Renal cortical epithelial cell (primary cell): ENCODE measurements at regions not wholly inside any gene's neighbourhood (a gene's known extent, or its start where the extent isn't known, plus 50 kb on each side); places are given as distances from the start of the nearest gene placed in this dataset.

Experiments used
- DNase-seq: peaks from one replicate; pipeline ENCODE4 v3.0.0-alpha.2; 2011; ENCODE audit warnings: low read depth

GRCh38 chr2:12168791-12169388 is 422.5 kb downstream of the LPIN1 start:
- DNase-seq, result peak; percentile 94

GRCh38 chr2:12169721-12170120 is 423.3 kb downstream of the LPIN1 start:
- DNase-seq, result peak; percentile 87

GRCh38 chr2:12170121-12170520 is 423.7 kb downstream of the LPIN1 start:
- DNase-seq, result no peak

- DNase-seq, result no peak
These were observed 427.0 kb downstream of the LPIN1 start for GRCh38 chr2:12173271-12173942.

- no peak for DNase-seq
These were observed 427.5 kb downstream of the LPIN1 start for GRCh38 chr2:12173943-12174340.

- DNase-seq, result no peak
These were observed 428.9 kb downstream of the LPIN1 start for GRCh38 chr2:12175323-12175722.

GRCh38 chr2:12176623-12177454 is 430.4 kb downstream of the LPIN1 start:
- DNase-seq, result peak; percentile 71

GRCh38 chr2:12177455-12178288 is 431.2 kb downstream of the LPIN1 start:
- DNase-seq, result no peak

- DNase-seq, result no peak
These were observed 432.1 kb downstream of the LPIN1 start for GRCh38 chr2:12178289-12179080.

- DNase-seq, result no peak
These were observed 433.6 kb downstream of the LPIN1 start for GRCh38 chr2:12180031-12180430.

GRCh38 chr2:12183032-12183645 is 436.7 kb downstream of the LPIN1 start:
- DNase-seq, result no peak

GRCh38 chr2:12192762-12193161 is 446.3 kb downstream of the LPIN1 start:
- DNase-seq, result no peak

GRCh38 chr2:12194968-12195367 is 448.5 kb downstream of the LPIN1 start:
- no peak for DNase-seq

GRCh38 chr2:12196495-12196894 is 450.1 kb downstream of the LPIN1 start:
- DNase-seq, result no peak

GRCh38 chr2:12197133-12197532 is 450.7 kb downstream of the LPIN1 start:
- DNase-seq, result no peak

GRCh38 chr2:12199491-12200211 is 453.2 kb downstream of the LPIN1 start:
- no peak for DNase-seq

- DNase-seq, result no peak
These were observed 454.9 kb downstream of the LPIN1 start for GRCh38 chr2:12201369-12201768.

- DNase-seq, result peak; percentile 40
These were observed 456.1 kb downstream of the LPIN1 start for GRCh38 chr2:12202313-12203075.

- DNase-seq, result no peak
These were observed 457.1 kb downstream of the LPIN1 start for GRCh38 chr2:12203528-12203927.
